ENCODE measurements at regions not wholly inside any gene's neighbourhood (a gene's known extent, or its start where the extent isn't known, plus 50 kb on each side); places are given as distances from the start of the nearest gene placed in this dataset.
"Not testable (repeated sequence)": the region's sequence is repeated elsewhere in the genome, so short reads cannot be mapped to it uniquely, and the experiment has no call there.

GRCh38 chr14:106004937-106005795, 478.8 kb downstream of the TMEM121 start:
- H3K4me1 ChIP-seq (ENCODE audit: insufficient read depth, low read length); intact Hi-C loops (cut with micrococcal nuclease; ENCODE audit: unreplicated experiment); H3K9ac ChIP-seq (ENCODE audit: insufficient read depth, low read depth, low read length); POLR2A ChIA-PET; H3K79me2 ChIP-seq (ENCODE audit: insufficient read depth, low read length); BruUV-seq (replicated peaks); ATAC-seq; H3K9me3 ChIP-seq (ENCODE audit: low read length); H3K4me2 ChIP-seq (ENCODE audit: low read depth, low read length); H3K27me3 ChIP-seq (ENCODE audit: control insufficient read depth in 1 of 2, insufficient read depth in 2 of 2, low read length in 2 of 2); in situ Hi-C loops (cut with HindIII; ENCODE audit: extremely low pct_ligation_motif_present, low pct_unique_long_range_greater_than_20kb); DNase-seq (ENCODE audit: low spot score); H2AFZ ChIP-seq (ENCODE audit: low read length); H3K4me3 ChIP-seq (replicated peaks in 1 of 3; ENCODE audit: insufficient read depth in 1 of 3, low read depth in 2 of 3, low read length in 3 of 3); FAIRE-seq; H4K20me1 ChIP-seq (ENCODE audit: insufficient read depth, low read length); H3K27ac ChIP-seq (ENCODE audit: extremely low read length, insufficient read depth, low read length); H3K36me3 ChIP-seq (replicated peaks in 1 of 2; ENCODE audit: control insufficient read depth in 1 of 2, insufficient read depth in 2 of 2, low read length in 2 of 2); CTCF ChIA-PET (ENCODE audit: low intra/inter-chr PET ratio, low total read pairs): not testable (repeated sequence)
- WGBS (ENCODE audit: low lambda C conversion rate) = 20% methylated on average over 6 of the region's 10 CpGs

- POLR2A ChIA-PET; BruUV-seq (replicated peaks); H3K9me3 ChIP-seq (ENCODE audit: low read length); H4K20me1 ChIP-seq (ENCODE audit: insufficient read depth, low read length); in situ Hi-C loops (cut with HindIII; ENCODE audit: extremely low pct_ligation_motif_present, low pct_unique_long_range_greater_than_20kb); H3K27me3 ChIP-seq (ENCODE audit: control insufficient read depth in 1 of 2, insufficient read depth in 2 of 2, low read length in 2 of 2); H3K4me3 ChIP-seq (replicated peaks in 1 of 3; ENCODE audit: insufficient read depth in 1 of 3, low read depth in 2 of 3, low read length in 3 of 3); H3K9ac ChIP-seq (ENCODE audit: insufficient read depth, low read depth, low read length); H3K36me3 ChIP-seq (replicated peaks in 1 of 2; ENCODE audit: control insufficient read depth in 1 of 2, insufficient read depth in 2 of 2, low read length in 2 of 2); FAIRE-seq; H2AFZ ChIP-seq (ENCODE audit: low read length); intact Hi-C loops (cut with micrococcal nuclease; ENCODE audit: unreplicated experiment); CTCF ChIA-PET (ENCODE audit: low intra/inter-chr PET ratio, low total read pairs); ATAC-seq; H3K27ac ChIP-seq (ENCODE audit: extremely low read length, insufficient read depth, low read length); DNase-seq (ENCODE audit: low spot score); H3K79me2 ChIP-seq (ENCODE audit: insufficient read depth, low read length); H3K4me2 ChIP-seq (ENCODE audit: low read depth, low read length); H3K4me1 ChIP-seq (ENCODE audit: insufficient read depth, low read length): not testable (repeated sequence)
- WGBS (ENCODE audit: low lambda C conversion rate) = 33% methylated on average over 8 of the region's 8 CpGs
- TF ChIP-seq RAD21 (CRISPR knock-in tag; IDR thresholded peaks at IDR 0.05) = 0 out of 2 replicates have a peak, but pooled peaks have one; percentile 13
- peak; percentile 63 for TF ChIP-seq STAG1 (CRISPR knock-in tag; IDR thresholded peaks at IDR 0.05)
- TF ChIP-seq CTCF (CRISPR knock-in tag; IDR thresholded peaks at IDR 0.05) = peak; percentile 67
These were observed 479.7 kb downstream of the TMEM121 start for GRCh38 chr14:106006043-106006442.

- H4K20me1 ChIP-seq (ENCODE audit: insufficient read depth, low read length); FAIRE-seq; POLR2A ChIA-PET; H2AFZ ChIP-seq (ENCODE audit: low read length); BruUV-seq (replicated peaks); H3K4me2 ChIP-seq (ENCODE audit: low read depth, low read length); H3K9ac ChIP-seq (ENCODE audit: insufficient read depth, low read depth, low read length); H3K4me3 ChIP-seq (replicated peaks in 1 of 3; ENCODE audit: insufficient read depth in 1 of 3, low read depth in 2 of 3, low read length in 3 of 3); in situ Hi-C loops (cut with HindIII; ENCODE audit: extremely low pct_ligation_motif_present, low pct_unique_long_range_greater_than_20kb); CTCF ChIA-PET (ENCODE audit: low intra/inter-chr PET ratio, low total read pairs); ATAC-seq; H3K36me3 ChIP-seq (replicated peaks in 1 of 2; ENCODE audit: control insufficient read depth in 1 of 2, insufficient read depth in 2 of 2, low read length in 2 of 2); H3K4me1 ChIP-seq (ENCODE audit: insufficient read depth, low read length); intact Hi-C loops (cut with micrococcal nuclease; ENCODE audit: unreplicated experiment); H3K27ac ChIP-seq (ENCODE audit: extremely low read length, insufficient read depth, low read length); H3K79me2 ChIP-seq (ENCODE audit: insufficient read depth, low read length); H3K9me3 ChIP-seq (ENCODE audit: low read length); H3K27me3 ChIP-seq (ENCODE audit: control insufficient read depth in 1 of 2, insufficient read depth in 2 of 2, low read length in 2 of 2); DNase-seq (ENCODE audit: low spot score): not testable (repeated sequence)
- 67% methylated on average over 5 of the region's 10 CpGs for WGBS (ENCODE audit: low lambda C conversion rate)
These were observed 480.3 kb downstream of the TMEM121 start for GRCh38 chr14:106006716-106007115.

Data from HepG2 (cell line).